Heart left ventricle (tissue), 16 donors: ENCODE measurements at regions not wholly inside any gene's neighbourhood (a gene's known extent, or its start where the extent isn't known, plus 50 kb on each side); places are given as distances from the start of the nearest gene placed in this dataset.

ENCODE experiments used
- ATAC-seq, 4 donors: fragments of 200-7000 bp; cut with Tn5 transposase; one replicate each; pipeline ENCODE4 v1.9.1; 2020 to 2022; ENCODE audit warnings: moderate library complexity in 4 of 4, mild to moderate bottlenecking in 3 of 4, moderate number of reproducible peaks in 1 of 4
- DNase-seq, 5 donors: peaks; one replicate each; pipeline ENCODE4 v3.0.0-alpha.2; 2020
- H3K27ac ChIP-seq, 12 donors: fragments of 200-600 bp; sonication (generic) in 4 of 12; one replicate each; pipeline versions ENCODE4 v1.5.0 to v1.8.0; 2016 to 2022; ENCODE audit warnings: mild to moderate bottlenecking in 2 of 12
- H3K27me3 ChIP-seq, 9 donors: fragments of 200-600 bp; sonication (generic) in 2 of 9; one replicate each; pipeline versions ENCODE4 v1.5.1 to v1.8.0; 2016 to 2022; ENCODE audit warnings: mild to moderate bottlenecking in 3 of 9
- H3K36me3 ChIP-seq, 9 donors: fragments of 200-600 bp; sonication (generic) in 2 of 9; one replicate each; pipeline versions ENCODE4 v1.5.0 to v1.8.0; 2018 to 2022; ENCODE audit warnings: mild to moderate bottlenecking in 2 of 9
- H3K4me1 ChIP-seq, 12 donors: fragments of 200-600 bp; sonication (generic) in 4 of 12; one replicate each; pipeline versions ENCODE4 v1.5.0 to v1.8.0; 2016 to 2022; ENCODE audit warnings: mild to moderate bottlenecking in 3 of 12
- H3K4me3 ChIP-seq, 12 donors: fragments of 200-600 bp; sonication (generic) in 4 of 12; one replicate each; pipeline versions ENCODE4 v1.5.0 to v1.8.0; 2017 to 2022; ENCODE audit warnings: mild to moderate bottlenecking in 9 of 12, moderate library complexity in 4 of 12
- H3K9me3 ChIP-seq, 12 donors: fragments of 200-600 bp; sonication (generic) in 4 of 12; one replicate each; pipeline versions ENCODE4 v1.5.0 to v1.8.0; 2016 to 2022; ENCODE audit warnings: mild to moderate bottlenecking in 1 of 12
- POLR2A ChIP-seq, 2 donors: fragments of 450-650 bp; IDR thresholded peaks; one replicate each; pipeline ENCODE4 v1.6.1; 2017; ENCODE audit warnings: antibody characterized with exemption in 2 of 2, mild to moderate bottlenecking in 2 of 2, moderate library complexity in 2 of 2
- WGBS, 4 donors: extraction: QIAGEN DNeasy Blood & Tissue Kit in 2 of 4; methylation state at CpG; one replicate each; pipeline versions ENCODE4 v1.1.5 to v1.1.7; 2013 to 2018; 5-methylcytosine and 5-hydroxymethylcytosine counted together
- intact Hi-C, 10 donors: fragments of 100-400 bp; cut with DNase I; formaldehyde crosslinking; loops; one replicate each; pipeline versions ENCODE4 v1.11.1 to v1.14.2; 2022
- TF ChIP-seq, protein P1 (sequence below), 12 donors: fragments of 200-600 bp; sonication (generic) in 4 of 12; IDR thresholded peaks; one replicate each; pipeline versions ENCODE4 v1.5.0 to v1.8.0; 2018 to 2022; ENCODE audit warnings: antibody characterized with exemption in 12 of 12, mild to moderate bottlenecking in 5 of 12
- donor health status: ischemic (EF 13 %, LVEDD 7.1; RV severe dilation, severe dysfunction).
- donor health status: healthy with polysubstance abuse.
- donor health status: DM: no; HTN: yes; CAD: no.
- donor health status: DM: no; HTN: no; CAD: no.
- donor health status: ischemic (EF 25% LVEDD 6.9; RV normal size, moderate dysfunction).
- donor health status: ischemic (EF 25% LVEDD 5.7; RV mildly dilated, moderate dysfunction).
- donor health status: healthy.
- donor health status: DM: yes; HTN: yes; CAD: no.
- donor health status: ischemic (EF 35%, LVEDD 5.7; RV mildly dilated, moderate dysfunction).
- donor health status: nonischemic (EF 11% LVEDD 7.7; RV severe dilation, severe dysfunction).
- donor health status: DM: yes; HTN: yes; CAD: no.
- donor health status: PGD.
- donor health status: ischemic (EF 29% LVEDD 5.4; RV normal size, mild dysfunction).
- donor health status: nonischemic (EF 23%, LVEDD 6.1; RV moderate dilation, normal function).

GRCh38 chr5:68749077-68749476 is 344.7 kb upstream of the SLC30A5 start:
- ATAC-seq (no peak), DNase-seq (no peak)
- no peak overlapping the region for H3K4me3 ChIP-seq
- no peak overlapping the region for H3K27ac ChIP-seq
- no peaks in the 10 kb centered on the region for H3K4me1 ChIP-seq
- TF ChIP-seq, protein P1, sequence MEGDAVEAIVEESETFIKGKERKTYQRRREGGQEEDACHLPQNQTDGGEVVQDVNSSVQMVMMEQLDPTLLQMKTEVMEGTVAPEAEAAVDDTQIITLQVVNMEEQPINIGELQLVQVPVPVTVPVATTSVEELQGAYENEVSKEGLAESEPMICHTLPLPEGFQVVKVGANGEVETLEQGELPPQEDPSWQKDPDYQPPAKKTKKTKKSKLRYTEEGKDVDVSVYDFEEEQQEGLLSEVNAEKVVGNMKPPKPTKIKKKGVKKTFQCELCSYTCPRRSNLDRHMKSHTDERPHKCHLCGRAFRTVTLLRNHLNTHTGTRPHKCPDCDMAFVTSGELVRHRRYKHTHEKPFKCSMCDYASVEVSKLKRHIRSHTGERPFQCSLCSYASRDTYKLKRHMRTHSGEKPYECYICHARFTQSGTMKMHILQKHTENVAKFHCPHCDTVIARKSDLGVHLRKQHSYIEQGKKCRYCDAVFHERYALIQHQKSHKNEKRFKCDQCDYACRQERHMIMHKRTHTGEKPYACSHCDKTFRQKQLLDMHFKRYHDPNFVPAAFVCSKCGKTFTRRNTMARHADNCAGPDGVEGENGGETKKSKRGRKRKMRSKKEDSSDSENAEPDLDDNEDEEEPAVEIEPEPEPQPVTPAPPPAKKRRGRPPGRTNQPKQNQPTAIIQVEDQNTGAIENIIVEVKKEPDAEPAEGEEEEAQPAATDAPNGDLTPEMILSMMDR (IDR thresholded peaks at IDR 0.05) = no peak
- TF ChIP-seq POLR2A (IDR thresholded peaks at IDR 0.05) = no peak
- no peaks in the 10 kb centered on the region for H3K27me3 ChIP-seq
- 44 to 56% (median 46%) methylated on average over 2 of the region's 2 CpGs for WGBS, 4 donors
- H3K36me3 ChIP-seq = no peaks in the 10 kb centered on the region
- peaks cover 0 to 3% (median 0%) of the 10 kb centered on the region in 12 donors for H3K9me3 ChIP-seq
- intact Hi-C loops = loop anchor here in 1 of 10 donors (10.0 kb wide), 1 partner anchor 464 kb away; no protein-coding TSS in a partner anchor

GRCh38 chr5:68749631-68750030 is 344.2 kb upstream of the SLC30A5 start:
- H3K27me3 ChIP-seq = no peaks in the 10 kb centered on the region
- H3K36me3 ChIP-seq = no peaks in the 10 kb centered on the region
- no peaks in the 10 kb centered on the region for H3K4me1 ChIP-seq
- no peak overlapping the region for H3K27ac ChIP-seq
- DNase-seq (no peak), ATAC-seq (no peak)
- 76 to 93% (median 91%) methylated on average over 4 of the region's 4 CpGs for WGBS, 4 donors
- intact Hi-C loops = loop anchor here in 1 of 10 donors (10.0 kb wide), 1 partner anchor 465 kb away; no protein-coding TSS in a partner anchor
- H3K9me3 ChIP-seq = peaks cover 0 to 3% (median 0%) of the 10 kb centered on the region in 12 donors
- TF ChIP-seq POLR2A (IDR thresholded peaks at IDR 0.05) = no peak
- TF ChIP-seq, protein P1 (IDR thresholded peaks at IDR 0.05) = no peak
- no peak overlapping the region for H3K4me3 ChIP-seq

DNA sequence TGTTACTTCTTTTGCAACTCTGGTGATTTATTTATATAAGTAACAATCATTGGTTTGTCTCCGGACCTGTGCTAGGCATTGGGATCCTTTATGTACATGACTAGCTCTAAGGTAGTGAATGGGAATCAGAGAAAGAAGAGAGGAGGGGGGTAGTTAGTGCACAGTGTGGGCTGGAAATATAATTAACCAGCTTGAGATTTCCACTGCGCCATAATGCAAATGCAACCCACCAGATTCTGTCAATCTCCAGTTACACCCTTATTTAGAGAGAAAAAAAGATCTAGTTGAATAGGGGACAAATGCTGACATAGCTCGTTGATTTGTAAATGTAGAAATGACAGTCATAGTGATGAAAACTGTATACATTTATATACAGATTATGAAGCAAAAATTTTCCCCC is 342.2 kb upstream of the SLC30A5 start:
- intact Hi-C loops = no loop called here
- no peaks in the 10 kb centered on the region for H3K27me3 ChIP-seq
- peaks cover 0 to 8% (median 0%) of the 10 kb centered on the region in 12 donors for H3K9me3 ChIP-seq
- no peak overlapping the region for H3K4me3 ChIP-seq
- no peaks in the 10 kb centered on the region for H3K4me1 ChIP-seq
- TF ChIP-seq, protein P1 (IDR thresholded peaks at IDR 0.05) = no peak
- TF ChIP-seq POLR2A (IDR thresholded peaks at IDR 0.05) = no peak
- no peak overlapping the region for H3K27ac ChIP-seq
- DNase-seq (no peak), ATAC-seq (no peak)
- H3K36me3 ChIP-seq = no peaks in the 10 kb centered on the region
- 92 to 96% (median 94%) methylated on average over 3 of the region's 3 CpGs for WGBS, 4 donors

GRCh38 chr5:68754536-68754935 is 339.3 kb upstream of the SLC30A5 start:
- intact Hi-C loops = no loop called here
- ATAC-seq = no peak
- TF ChIP-seq, protein P1 (IDR thresholded peaks at IDR 0.05) = no peak
- no peak for TF ChIP-seq POLR2A (IDR thresholded peaks at IDR 0.05)

More at GRCh38 chr5:68754536-68754935, 339.3 kb upstream of the SLC30A5 start:
- H3K36me3 ChIP-seq = no peaks in the 10 kb centered on the region
- DNase-seq = no peak
- peaks cover 0 to 5% (median 0%) of the 10 kb centered on the region in 12 donors for H3K4me1 ChIP-seq
- H3K9me3 ChIP-seq = peaks cover 0 to 8% (median 0%) of the 10 kb centered on the region in 12 donors
- 67 to 92% (median 86%) methylated on average over 2 of the region's 2 CpGs for WGBS, 4 donors
- H3K4me3 ChIP-seq = no peak overlapping the region
- H3K27me3 ChIP-seq = no peaks in the 10 kb centered on the region
- H3K27ac ChIP-seq = no peak overlapping the region
